ENCODE measurements at regions not wholly inside any gene's neighbourhood (a gene's known extent, or its start where the extent isn't known, plus 50 kb on each side); places are given as distances from the start of the nearest gene placed in this dataset.

- no peak overlapping the region for H3K4me3 Mint-ChIP-seq (ENCODE audit: unreplicated experiment)
- H3K4me1 Mint-ChIP-seq (ENCODE audit: unreplicated experiment), result peaks cover 18% of the 10 kb centered on the region
- no peaks in the 10 kb centered on the region for H3K9me3 Mint-ChIP-seq (ENCODE audit: unreplicated experiment)
- no peak overlapping the region for H3K27ac Mint-ChIP-seq (ENCODE audit: unreplicated experiment)
- no peak for TF ChIP-seq CTCF (IDR thresholded peaks at IDR 0.05; ENCODE audit: unreplicated experiment)
- peaks cover 8% of the 10 kb centered on the region for H3K27me3 Mint-ChIP-seq (ENCODE audit: unreplicated experiment)
- H3K36me3 Mint-ChIP-seq (ENCODE audit: low read depth, unreplicated experiment), result no peaks in the 10 kb centered on the region
- no peak for DNase-seq (ENCODE audit: low spot score)
Measured at GRCh38 chr1:234932511-234933430, 195.9 kb downstream of the TOMM20 start.

GRCh38 chr1:234932106-234932505, 196.5 kb downstream of the TOMM20 start:
- H3K9me3 Mint-ChIP-seq (ENCODE audit: unreplicated experiment), result no peaks in the 10 kb centered on the region
- H3K4me3 Mint-ChIP-seq (ENCODE audit: unreplicated experiment), result no peak overlapping the region
- H3K36me3 Mint-ChIP-seq (ENCODE audit: low read depth, unreplicated experiment), result no peaks in the 10 kb centered on the region
- peaks cover 25% of the 10 kb centered on the region for H3K4me1 Mint-ChIP-seq (ENCODE audit: unreplicated experiment)
- H3K27ac Mint-ChIP-seq (ENCODE audit: unreplicated experiment), result no peak overlapping the region
- no peak for TF ChIP-seq CTCF (IDR thresholded peaks at IDR 0.05; ENCODE audit: unreplicated experiment)
- H3K27me3 Mint-ChIP-seq (ENCODE audit: unreplicated experiment), result peaks cover 8% of the 10 kb centered on the region
- DNase-seq (ENCODE audit: low spot score), result no peak

- peaks cover 30% of the 10 kb centered on the region for H3K4me1 Mint-ChIP-seq (ENCODE audit: unreplicated experiment)
- no peaks in the 10 kb centered on the region for H3K36me3 Mint-ChIP-seq (ENCODE audit: low read depth, unreplicated experiment)
- no peak overlapping the region for H3K4me3 Mint-ChIP-seq (ENCODE audit: unreplicated experiment)
- DNase-seq (ENCODE audit: low spot score), result no peak
- H3K9me3 Mint-ChIP-seq (ENCODE audit: unreplicated experiment), result no peaks in the 10 kb centered on the region
- no peak for TF ChIP-seq CTCF (IDR thresholded peaks at IDR 0.05; ENCODE audit: unreplicated experiment)
- H3K27me3 Mint-ChIP-seq (ENCODE audit: unreplicated experiment), result peaks cover 8% of the 10 kb centered on the region
- no peak overlapping the region for H3K27ac Mint-ChIP-seq (ENCODE audit: unreplicated experiment)
Measured at GRCh38 chr1:234931404-234931973, 197.1 kb downstream of the TOMM20 start.

GRCh38 chr1:234929369-234929768, 199.3 kb downstream of the TOMM20 start:
- H3K9me3 Mint-ChIP-seq (ENCODE audit: unreplicated experiment), result no peaks in the 10 kb centered on the region
- H3K4me3 Mint-ChIP-seq (ENCODE audit: unreplicated experiment), result no peak overlapping the region
- no peak for DNase-seq (ENCODE audit: low spot score)
- peaks cover 38% of the 10 kb centered on the region for H3K4me1 Mint-ChIP-seq (ENCODE audit: unreplicated experiment)
- no peak overlapping the region for H3K27ac Mint-ChIP-seq (ENCODE audit: unreplicated experiment)
- TF ChIP-seq CTCF (IDR thresholded peaks at IDR 0.05; ENCODE audit: unreplicated experiment), result no peak
- peaks cover 8% of the 10 kb centered on the region for H3K27me3 Mint-ChIP-seq (ENCODE audit: unreplicated experiment)
- no peaks in the 10 kb centered on the region for H3K36me3 Mint-ChIP-seq (ENCODE audit: low read depth, unreplicated experiment)

GRCh38 chr1:234928642-234929041, 200.0 kb downstream of the TOMM20 start:
- Mint-ChIP-seq H3K27me3 (ENCODE audit: unreplicated experiment) (peaks cover 8% of the 10 kb centered on the region), H3K4me3 (ENCODE audit: unreplicated experiment) (no peak overlapping the region), H3K9me3 (ENCODE audit: unreplicated experiment) (no peaks in the 10 kb centered on the region), H3K4me1 (ENCODE audit: unreplicated experiment) (peaks cover 45% of the 10 kb centered on the region), H3K36me3 (ENCODE audit: low read depth, unreplicated experiment) (no peaks in the 10 kb centered on the region), H3K27ac (ENCODE audit: unreplicated experiment) (no peak overlapping the region)
- DNase-seq (ENCODE audit: low spot score), result no peak
- TF ChIP-seq CTCF (IDR thresholded peaks at IDR 0.05; ENCODE audit: unreplicated experiment), result no peak
